Dedifferentiated amniotic fluid mesenchymal stem cell (primary cell): ENCODE measurements at regions not wholly inside any gene's neighbourhood (a gene's known extent, or its start where the extent isn't known, plus 50 kb on each side); places are given as distances from the start of the nearest gene placed in this dataset.
"Not testable (repeated sequence)": the region's sequence is repeated elsewhere in the genome, so short reads cannot be mapped to it uniquely, and the experiment has no call there.

Experiments used
- DNase-seq: peaks from one replicate; pipeline ENCODE4 v3.0.0-alpha.2; 2016; ENCODE audit errors: extremely low spot score

DNA sequence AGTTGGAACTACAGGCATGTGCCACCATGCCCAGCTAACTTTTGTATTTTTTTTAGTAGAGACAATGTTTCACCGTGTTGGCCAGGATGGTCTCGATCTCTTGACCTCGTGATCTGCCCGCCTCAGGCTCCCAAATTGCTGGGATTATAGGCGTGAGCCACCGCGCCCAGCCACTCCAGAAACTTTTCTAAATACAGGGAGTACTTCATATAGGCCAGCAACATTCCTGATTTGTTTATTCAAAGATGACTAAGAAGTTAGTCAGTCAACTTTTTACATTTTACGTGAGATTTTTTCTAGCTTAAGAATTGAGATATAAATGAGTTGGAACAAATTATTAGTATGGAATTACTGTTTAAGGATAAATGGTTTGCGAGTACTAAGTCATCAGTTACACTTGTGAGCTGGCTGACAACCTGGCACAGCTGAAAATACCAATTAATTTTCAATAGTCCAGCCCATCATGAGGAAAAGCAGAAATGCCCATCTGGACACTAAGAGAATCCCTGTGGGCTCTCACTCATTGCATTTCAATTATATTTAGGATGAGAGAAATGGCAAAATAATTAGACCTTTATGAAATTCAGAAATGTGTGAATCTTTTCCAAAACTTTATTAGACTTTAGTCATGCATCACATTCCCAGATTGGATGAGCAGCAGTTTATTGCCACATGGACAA is 430.8 kb upstream of the SPATA31A3 start:
- not testable (repeated sequence) for DNase-seq

- DNase-seq, result not testable (repeated sequence)
Measured at GRCh38 chr9:67418496-67419079, 426.2 kb upstream of the SPATA31A3 start.

DNA sequence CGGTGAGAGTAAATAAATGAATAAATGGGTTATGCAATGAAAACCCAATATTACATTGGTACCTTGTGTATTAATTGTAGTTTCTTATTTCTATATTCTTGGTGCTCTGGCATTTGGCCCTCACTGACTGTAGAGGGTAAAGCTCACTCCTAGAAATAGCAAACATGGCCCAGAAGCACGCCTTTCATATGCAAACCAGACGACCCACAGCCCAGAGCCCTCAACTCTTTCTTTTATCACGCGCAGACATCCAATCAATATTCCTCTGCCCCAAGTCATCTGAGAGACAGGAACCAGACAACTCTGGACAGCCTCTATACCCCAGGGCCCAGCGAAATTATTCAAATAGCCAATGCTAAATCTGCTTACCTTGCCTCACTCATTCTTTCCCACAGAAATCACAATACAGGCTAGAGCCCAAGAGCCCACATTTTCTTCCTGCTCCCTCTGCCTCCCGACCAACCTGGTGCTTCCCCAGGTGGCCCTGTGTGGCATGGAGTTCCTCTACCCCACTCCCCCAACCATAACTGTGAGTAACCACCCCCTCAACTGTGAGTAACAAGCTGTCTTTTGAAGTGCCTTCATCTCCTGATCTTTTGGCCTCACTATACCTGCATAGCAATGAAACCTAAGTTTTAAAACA is 425.1 kb upstream of the SPATA31A3 start:
- not testable (repeated sequence) for DNase-seq

DNA sequence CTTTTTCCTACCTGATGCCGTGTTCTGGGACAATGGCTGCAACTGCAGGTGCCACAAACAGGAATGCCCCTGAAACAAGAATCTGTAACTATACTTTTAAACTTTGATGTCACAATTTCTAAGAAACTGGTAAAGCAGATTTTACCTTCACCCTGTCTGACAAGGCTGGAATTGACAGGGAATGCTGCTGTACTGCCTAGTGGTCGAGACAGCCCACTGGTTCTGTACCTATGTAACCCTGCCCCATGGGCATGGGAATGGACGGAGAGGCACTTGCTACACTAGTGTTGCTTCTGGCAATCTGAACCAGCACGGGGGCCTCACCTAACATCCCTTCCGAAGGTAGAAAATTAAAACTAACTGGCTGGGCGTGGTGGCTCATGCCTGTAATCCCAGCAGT is 424.3 kb upstream of the SPATA31A3 start:
- DNase-seq, result not testable (repeated sequence)

GRCh38 chr9:67410606-67411220 is 418.4 kb upstream of the SPATA31A3 start:
- DNase-seq, result not testable (repeated sequence)

DNA sequence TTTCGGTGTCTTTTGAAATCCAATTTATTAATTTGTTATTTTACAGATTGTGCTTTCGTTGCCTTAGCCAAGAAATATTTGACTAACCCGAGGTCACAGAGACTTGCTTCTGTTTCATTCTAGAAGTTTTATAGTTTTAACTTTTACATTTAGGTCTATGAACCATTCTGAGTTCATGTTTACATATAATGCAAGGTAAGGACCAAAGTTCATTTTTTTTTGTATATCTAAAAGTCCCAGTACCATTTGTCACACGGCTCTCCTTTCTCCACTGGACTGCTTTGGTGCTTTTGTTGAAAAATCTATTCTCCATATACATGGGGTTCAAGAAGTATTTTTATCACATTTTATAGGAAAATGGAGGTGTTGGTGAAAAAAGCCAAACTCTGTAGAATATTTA is 411.4 kb upstream of the SPATA31A3 start:
- not testable (repeated sequence) for DNase-seq

GRCh38 chr9:67397731-67398130 is 405.4 kb upstream of the SPATA31A3 start:
- not testable (repeated sequence) for DNase-seq

GRCh38 chr9:67394782-67395181 is 402.4 kb upstream of the SPATA31A3 start:
- not testable (repeated sequence) for DNase-seq

- not testable (repeated sequence) for DNase-seq
Measured at GRCh38 chr9:67394038-67394437, 401.7 kb upstream of the SPATA31A3 start.

DNA sequence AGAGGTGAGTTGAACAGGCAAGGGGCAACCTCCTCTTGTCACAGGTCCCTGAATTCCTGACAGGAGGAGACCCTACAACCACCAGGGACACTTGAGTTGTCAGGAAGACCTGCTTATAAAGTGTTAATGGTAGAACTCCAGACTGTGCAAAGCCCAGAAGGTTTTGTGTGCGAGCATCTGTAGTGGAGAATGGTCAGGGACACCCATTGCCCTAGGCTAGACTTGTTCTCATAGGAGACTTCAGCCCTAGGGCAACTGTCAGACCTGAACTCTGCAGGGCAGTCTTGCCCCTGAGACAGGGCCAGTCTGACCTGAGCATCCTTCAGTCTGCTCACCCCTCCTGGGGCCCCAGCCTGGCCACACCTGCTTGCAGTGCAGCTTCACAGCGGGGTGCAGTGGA is 377.3 kb upstream of the SPATA31A3 start:
- not testable (repeated sequence) for DNase-seq

GRCh38 chr9:67362325-67362724 is 370.0 kb upstream of the SPATA31A3 start:
- DNase-seq, result not testable (repeated sequence)

GRCh38 chr9:67353961-67354360 is 361.6 kb upstream of the SPATA31A3 start:
- DNase-seq, result not testable (repeated sequence)

- not testable (repeated sequence) for DNase-seq
Measured at GRCh38 chr9:67349424-67349759, 357.0 kb upstream of the SPATA31A3 start.

GRCh38 chr9:67348562-67349423 is 356.4 kb upstream of the SPATA31A3 start:
- DNase-seq, result not testable (repeated sequence)

GRCh38 chr9:67348094-67348493 is 355.7 kb upstream of the SPATA31A3 start:
- DNase-seq, result not testable (repeated sequence)

GRCh38 chr9:67339216-67339615 is 346.9 kb upstream of the SPATA31A3 start:
- not testable (repeated sequence) for DNase-seq

DNA sequence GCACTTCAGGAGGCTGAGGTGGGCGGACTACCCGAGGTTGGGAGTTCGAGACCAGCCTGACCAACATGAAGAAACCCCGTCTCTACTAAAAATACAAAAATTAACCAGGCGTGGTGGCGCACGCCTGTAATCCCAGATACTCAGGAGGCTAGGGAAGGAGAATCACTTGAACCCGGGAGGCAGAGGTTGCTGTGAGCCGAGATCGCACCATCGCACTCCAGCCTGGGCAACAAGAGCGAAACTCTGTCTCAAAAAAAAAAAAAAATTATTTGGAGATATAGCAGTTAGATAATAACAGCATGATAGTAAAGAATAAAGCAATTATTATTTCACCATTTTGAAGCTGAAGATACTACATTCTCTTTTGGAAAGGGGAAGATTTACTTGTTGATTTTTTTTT is 345.9 kb upstream of the SPATA31A3 start:
- not testable (repeated sequence) for DNase-seq

DNA sequence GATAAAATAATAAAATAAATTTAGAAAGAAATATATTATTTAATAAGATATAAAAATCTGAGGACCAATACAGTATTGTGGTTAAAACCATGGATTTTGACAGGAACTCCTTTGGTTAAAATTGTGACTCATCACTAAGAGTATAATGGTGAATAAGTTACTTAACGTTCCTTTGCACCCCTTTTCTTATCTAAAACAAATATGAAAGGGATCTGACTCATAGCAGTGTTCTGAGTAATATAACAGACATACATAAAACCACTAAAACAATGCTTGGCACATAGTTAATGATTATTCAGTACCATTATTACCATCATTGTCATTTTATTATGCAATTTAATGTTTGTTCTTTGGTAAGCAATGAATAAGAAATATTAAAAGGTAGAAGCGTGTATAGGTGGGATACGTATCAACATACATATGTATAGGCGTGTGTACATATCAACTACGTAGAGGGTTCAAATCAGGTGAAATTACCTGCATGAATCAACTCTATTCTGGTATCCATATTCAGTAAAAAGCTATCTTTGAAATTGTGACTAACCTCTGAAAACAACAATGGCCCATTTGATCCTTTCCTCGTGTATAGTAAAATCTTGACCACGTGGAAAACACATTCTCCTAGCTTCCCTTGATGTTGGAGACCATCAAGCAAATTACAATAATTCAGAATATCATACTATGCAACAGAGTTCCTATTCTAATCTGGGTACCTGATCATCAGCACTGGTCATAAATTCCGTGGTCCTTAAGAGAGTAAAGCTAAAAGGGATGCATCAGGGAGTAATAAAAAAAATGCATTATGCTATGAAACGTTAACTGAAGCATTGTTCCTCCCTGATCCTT is 342.6 kb upstream of the SPATA31A3 start:
- DNase-seq, result not testable (repeated sequence)

- not testable (repeated sequence) for DNase-seq
Measured at GRCh38 chr9:67331634-67332033, 339.3 kb upstream of the SPATA31A3 start.

DNA sequence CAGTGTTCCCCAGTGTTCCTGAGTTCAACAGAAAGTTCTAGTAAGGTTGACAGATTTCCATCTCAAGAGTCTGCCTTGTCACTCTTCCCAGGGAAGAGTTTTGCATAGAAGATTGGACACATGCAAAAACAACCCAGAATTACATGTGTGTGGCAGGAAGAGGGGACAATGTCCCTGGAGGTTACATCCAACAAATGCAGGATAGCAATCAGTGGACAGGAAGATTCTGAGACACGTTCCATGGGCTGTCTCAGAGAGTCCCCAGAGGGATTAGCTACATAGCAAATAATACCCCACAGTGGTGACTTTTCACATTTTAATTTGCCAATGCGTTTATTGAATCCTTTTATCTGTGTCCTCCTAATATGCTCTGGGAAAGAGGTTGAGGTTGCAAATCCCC is 321.1 kb upstream of the SPATA31A3 start:
- DNase-seq, result not testable (repeated sequence)

DNA sequence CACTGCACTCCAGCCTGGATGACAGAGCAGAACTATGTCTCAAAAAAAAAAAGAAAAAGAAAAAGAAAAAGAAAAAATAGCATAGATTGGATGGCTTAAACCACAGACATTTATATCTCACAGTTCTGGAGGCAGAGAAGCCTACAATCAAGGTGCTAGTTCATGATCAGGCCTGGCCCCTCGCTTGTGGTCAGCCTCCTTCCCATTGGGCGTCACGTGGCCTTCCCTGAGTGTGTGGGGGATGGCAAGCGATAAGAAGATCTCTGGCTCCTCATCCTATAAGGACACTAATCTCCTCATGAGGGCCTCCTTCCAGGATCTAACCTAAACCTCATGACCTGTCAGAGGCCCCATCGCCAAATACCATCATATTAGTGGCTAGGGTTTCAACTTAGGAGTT is 320.2 kb upstream of the SPATA31A3 start:
- DNase-seq, result not testable (repeated sequence)
